GM12878 (cell line): ENCODE measurements at regions not wholly inside any gene's neighbourhood (a gene's known extent, or its start where the extent isn't known, plus 50 kb on each side); places are given as distances from the start of the nearest gene placed in this dataset.

Source experiments
- ATAC-seq: fragments of 200-7000 bp; cut with Tn5 transposase; 3 replicates; pipeline ENCODE4 v1.9.1; 2020; ENCODE audit warnings: mild to moderate bottlenecking, moderate library complexity
- BruUV-seq: library from RNA; stranded (reverse); fragments of 400-500 nt; replicated peaks from 2 replicates; lab custom pipeline; 2021; lab: Mats Ljungman, UMichigan
- CTCF ChIA-PET: fragments of 300-600 bp; sonication (Branson Sonifier 250); formaldehyde crosslinking; extraction: SDS; loops from one replicate; lab custom pipeline; 2021; ENCODE audit warnings: inconsistent platforms; lab: Yijun Ruan, JAX
- POLR2A ChIA-PET: fragments of 350-600 bp; formaldehyde crosslinking; extraction: SDS; loops from one replicate; lab custom pipeline; 2021; ENCODE audit warnings: inconsistent platforms; lab: Charles Lee
- RAD21 ChIA-PET: fragments of 300-600 bp; sonication (Branson Sonifier 250); formaldehyde crosslinking; loops from one replicate; lab custom pipeline; 2023; ENCODE audit warnings: antibody characterized with exemption; ENCODE audit not compliant: unreplicated experiment; lab: Charles Lee
- SMC1A ChIA-PET: fragments of 300-600 bp; sonication (Branson Sonifier 250); formaldehyde crosslinking; loops from one replicate; lab custom pipeline; 2023; ENCODE audit not compliant: unreplicated experiment, uncharacterized antibody; lab: Charles Lee
- DNase-seq: peaks from one replicate; pipeline ENCODE4 v3.0.0-alpha.2; 2011; ENCODE audit warnings: low read depth, low spot score
- FAIRE-seq: peaks from 3 replicates; lab custom pipeline; 2011; peaks lifted over from hg19 to GRCh38; lab: Jason Lieb, UNC
- H2AFZ ChIP-seq: 2 replicates; pipeline ENCODE4 v1.6.0; 2011; ENCODE audit warnings: low read depth, low read length, control low read depth; ENCODE audit not compliant: control insufficient read depth
- H3K27ac ChIP-seq: 2 replicates; pipeline ENCODE4 v1.5.1; 2011; ENCODE audit warnings: control low read depth; ENCODE audit not compliant: control insufficient read depth, insufficient read depth
- H3K27me3 ChIP-seq, 2 experiments: replicated peaks in 1 of 2; 2 replicates each; pipeline versions ENCODE4 v1.6.0 to v1.6.1; 2011; ENCODE audit warnings: low read length in 1 of 2; ENCODE audit not compliant: control insufficient read depth in 2 of 2, insufficient read depth in 2 of 2
- H3K36me3 ChIP-seq, 2 experiments: 2 replicates each; pipeline ENCODE4 v1.5.1; 2011; ENCODE audit warnings: low read length in 1 of 2; ENCODE audit not compliant: control insufficient read depth in 2 of 2, insufficient read depth in 2 of 2
- H3K4me1 ChIP-seq: 2 replicates; pipeline ENCODE4 v1.6.1; 2011; ENCODE audit warnings: mild to moderate bottlenecking, low read length, moderate library complexity, mixed read lengths; ENCODE audit not compliant: control insufficient read depth, insufficient read depth
- H3K4me2 ChIP-seq: 2 replicates; pipeline ENCODE4 v1.6.0; 2011; ENCODE audit warnings: control low read depth; ENCODE audit not compliant: control insufficient read depth, insufficient read depth
- H3K4me3 ChIP-seq: fragments of 200-600 bp; sonication (generic); 2 replicates; pipeline ENCODE4 v1.5.1; 2016
- H3K79me2 ChIP-seq: 2 replicates; pipeline ENCODE4 v1.6.0; 2011; ENCODE audit warnings: low read length; ENCODE audit not compliant: control insufficient read depth, insufficient read depth
- H3K9ac ChIP-seq: 2 replicates; pipeline ENCODE4 v1.8.0; 2011; ENCODE audit warnings: low read length, control low read depth, mixed read lengths; ENCODE audit not compliant: control insufficient read depth, insufficient read depth
- H3K9me3 ChIP-seq: replicated peaks from 3 replicates; pipeline ENCODE4 v1.5.1; 2011; ENCODE audit warnings: mild to moderate bottlenecking, low read length; ENCODE audit not compliant: control insufficient read depth, insufficient read depth
- H4K20me1 ChIP-seq: 2 replicates; pipeline ENCODE4 v1.6.0; 2011; ENCODE audit not compliant: control insufficient read depth, insufficient read depth
- BRCA1 ChIP-seq: IDR thresholded peaks from 2 replicates; pipeline ENCODE4 v1.6.1; 2011; ENCODE audit warnings: low read depth, low read length, improper control_type of control experiment
- CREM ChIP-seq: IDR thresholded peaks from 2 replicates; pipeline ENCODE4 v1.6.1; 2014; ENCODE audit warnings: antibody characterized with exemption, low read depth
- EP300 ChIP-seq, 2 experiments: fragments of 150-350 bp in 1 of 2; IDR thresholded peaks; 2 replicates each; pipeline ENCODE4 v1.6.1; 2011 to 2012; ENCODE audit warnings: low read depth in 2 of 2, low read length in 2 of 2, borderline replicate concordance in 1 of 2, improper control_type of control experiment in 1 of 2, inconsistent platforms in 1 of 2; ENCODE audit not compliant: control insufficient read depth in 1 of 2
- MEF2B ChIP-seq: fragments of 450-650 bp; IDR thresholded peaks from 2 replicates; pipeline ENCODE4 v1.6.1; 2018; ENCODE audit warnings: mild to moderate bottlenecking, moderate library complexity; ENCODE audit not compliant: partially characterized antibody, poor library complexity, severe bottlenecking
- NR2C2 ChIP-seq: IDR thresholded peaks from 2 replicates; pipeline ENCODE4 v1.6.1; 2011; ENCODE audit warnings: borderline replicate concordance, low read depth; ENCODE audit not compliant: control insufficient read depth, insufficient read length
- RAD51 ChIP-seq: fragments of 450-650 bp; IDR thresholded peaks from 2 replicates; pipeline ENCODE4 v1.6.1; 2016; ENCODE audit warnings: moderate library complexity, mild to moderate bottlenecking, inconsistent platforms
- RCOR1 ChIP-seq: conservative IDR thresholded peaks from 2 replicates; pipeline ENCODE4 v1.6.1; 2012; ENCODE audit warnings: low read depth, low read length, improper control_type of control experiment
- SMC3 ChIP-seq: IDR thresholded peaks from 2 replicates; pipeline ENCODE4 v1.6.1; 2011; ENCODE audit warnings: low read length, improper control_type of control experiment, borderline replicate concordance
- SREBF1 ChIP-seq: IDR thresholded peaks from 2 replicates; pipeline ENCODE4 v1.6.1; 2012; ENCODE audit warnings: mild to moderate bottlenecking, low read length
- TARDBP ChIP-seq: IDR thresholded peaks from 2 replicates; pipeline ENCODE4 v1.6.1; 2016; ENCODE audit warnings: borderline replicate concordance
- WRNIP1 ChIP-seq: IDR thresholded peaks from 2 replicates; pipeline ENCODE4 v1.6.1; 2011; ENCODE audit warnings: low read depth, low read length, improper control_type of control experiment, borderline replicate concordance
- ZBTB4 ChIP-seq: fragments of 450-650 bp; formaldehyde crosslinking; IDR thresholded peaks from 2 replicates; pipeline ENCODE4 v1.4.0; 2022; ENCODE audit warnings: mild to moderate bottlenecking, moderate library complexity
- WGBS: methylation state at CpG from one replicate; pipeline ENCODE4 v1.1.6; 2016; ENCODE audit warnings: low lambda C conversion rate; ENCODE audit not compliant: insufficient replicate concordance, insufficient coverage; ENCODE audit errors: missing lambda C conversion rate; 5-methylcytosine and 5-hydroxymethylcytosine counted together
- in situ Hi-C: fragments of 300-500 bp; cut with MboI; formaldehyde crosslinking; loops from 9 replicates; pipeline ENCODE4 v1.14.3; 2018; ENCODE audit warnings: mixed read lengths
- intact Hi-C: fragments of 100-400 bp; cut with micrococcal nuclease; formaldehyde crosslinking; loops from one replicate; pipeline ENCODE4 v1.14.2; 2022; ENCODE audit not compliant: unreplicated experiment

GRCh38 chr2:54388076-54388475 lies 68.1 kb upstream of the SPTBN1 start:
- no peak overlapping the region for H3K27ac ChIP-seq
- H3K27me3 ChIP-seq: no peaks in the 10 kb centered on the region; a peak in 1 of 4 replicates
- intact Hi-C loops (no loop called here), in situ Hi-C loops (no loop called here)
- ATAC-seq (no peak), FAIRE-seq (no peak), DNase-seq (no peak)
- H3K36me3 ChIP-seq: no peaks in the 10 kb centered on the region
- 47% methylated on average over 5 of the region's 5 CpGs for WGBS
- CTCF ChIA-PET: no interaction called here
- no peaks in the 10 kb centered on the region for H3K9me3 ChIP-seq
- SMC1A ChIA-PET: interaction anchor here (0.7 to 1.7 kb wide), 2 partner anchors 10 to 77 kb away, joined by 3 to 7 read pairs; no protein-coding TSS in a partner anchor
- no peak overlapping the region for H3K9ac ChIP-seq
- no peak overlapping the region for H3K4me2 ChIP-seq
- H4K20me1 ChIP-seq: no peaks in the 10 kb centered on the region
- no TSS peak for BruUV-seq
- no peak overlapping the region for H2AFZ ChIP-seq
- H3K4me1 ChIP-seq: no peaks in the 10 kb centered on the region
- H3K79me2 ChIP-seq: no peaks in the 10 kb centered on the region
- POLR2A ChIA-PET: no interaction called here
- TF ChIP-seq CREM (no peak), NR2C2 (no peak), EP300 (IDR thresholded peaks at IDR 0.05; ENCODE audit: borderline replicate concordance in 1 of 2, control insufficient read depth in 1 of 2, low read depth in 2 of 2, low read length in 2 of 2) (no peak)
- H3K4me3 ChIP-seq: no peak overlapping the region
- RAD21 ChIA-PET: no interaction called here

- no peaks in the 10 kb centered on the region for H3K79me2 ChIP-seq
- in situ Hi-C loops: no loop called here
- H3K4me3 ChIP-seq: no peak overlapping the region
- FAIRE-seq (no peak), DNase-seq (no peak), ATAC-seq (no peak)
- no peak overlapping the region for H3K9ac ChIP-seq
- 93% methylated on average over 2 of the region's 2 CpGs for WGBS
- H3K4me1 ChIP-seq: no peaks in the 10 kb centered on the region
- H4K20me1 ChIP-seq: no peaks in the 10 kb centered on the region
- ChIA-PET SMC1A (interaction anchor here (0.6 kb wide), 1 partner anchor 9 kb away, joined by 3 read pairs; no protein-coding TSS in a partner anchor), POLR2A (no interaction called here), RAD21 (interaction anchor here (0.6 kb wide), 1 partner anchor 1078 kb away, joined by 3 read pairs; no protein-coding TSS in a partner anchor), CTCF (interaction anchor here (0.6 kb wide), 1 partner anchor 286 kb away, joined by 3 read pairs; no protein-coding TSS in a partner anchor)
- H2AFZ ChIP-seq: no peak overlapping the region
- no peaks in the 10 kb centered on the region for H3K27me3 ChIP-seq
- intact Hi-C loops: no loop called here
- no TSS peak for BruUV-seq
- peaks cover 1% of the 10 kb centered on the region; the same call in 2 of the 3 replicates for H3K9me3 ChIP-seq
- no peak overlapping the region for H3K4me2 ChIP-seq
- no peak overlapping the region for H3K27ac ChIP-seq
- no peaks in the 10 kb centered on the region for H3K36me3 ChIP-seq
- TF ChIP-seq NR2C2 (no peak), ZBTB4 (no peak), WRNIP1 (no peak), RCOR1 (no peak), MEF2B (no peak), SREBF1 (no peak), BRCA1 (no peak), TARDBP (no peak), RAD51 (no peak), SMC3 (no peak)
Observed at GRCh38 chr2:54392555-54393324, 63.4 kb upstream of the SPTBN1 start.
